A549 (cell line): ENCODE measurements at regions not wholly inside any gene's neighbourhood (a gene's known extent, or its start where the extent isn't known, plus 50 kb on each side); places are given as distances from the start of the nearest gene placed in this dataset.

Experiments
- CHD2 ChIP-seq: fragments of 150-350 bp; IDR thresholded peaks from 2 replicates; pipeline ENCODE4 v1.6.1; 2014; ENCODE audit warnings: low read length; ENCODE audit not compliant: partially characterized antibody
- CTCF ChIP-seq: fragments of >200 bp; sonication (Bioruptor Twin); formaldehyde crosslinking; IDR thresholded peaks from 3 replicates; pipeline ENCODE4 v1.5.1; 2016
- EP300 ChIP-seq, 2 experiments: fragments of >200 bp; sonication (Bioruptor Twin); formaldehyde crosslinking; IDR thresholded peaks; 2 replicates in 1 of 2; 3 replicates in 1 of 2; pipeline ENCODE4 v1.6.1; 2016 to 2017
- FOSL2 ChIP-seq, 2 experiments: fragments of 450-650 bp in 1 of 2; fragments of >200 bp in 1 of 2; sonication (Bioruptor Twin) in 1 of 2; formaldehyde crosslinking; IDR thresholded peaks; 2 replicates each; pipeline versions ENCODE4 v1.5.0 to v1.6.1; 2016 to 2020; ENCODE audit warnings: mild to moderate bottlenecking in 1 of 2, moderate library complexity in 1 of 2
- GATA3 ChIP-seq: IDR thresholded peaks from 2 replicates; pipeline ENCODE4 v1.6.1; 2012; ENCODE audit warnings: borderline replicate concordance
- SMC3 ChIP-seq: fragments of >200 bp; sonication (Bioruptor Twin); formaldehyde crosslinking; IDR thresholded peaks from 3 replicates; pipeline ENCODE4 v1.6.1; 2018; ENCODE audit warnings: inconsistent platforms
- SREBF2 ChIP-seq: fragments of 450-650 bp; IDR thresholded peaks from 2 replicates; pipeline ENCODE4 v1.6.1; 2014; ENCODE audit warnings: mild to moderate bottlenecking, moderate library complexity

DNA sequence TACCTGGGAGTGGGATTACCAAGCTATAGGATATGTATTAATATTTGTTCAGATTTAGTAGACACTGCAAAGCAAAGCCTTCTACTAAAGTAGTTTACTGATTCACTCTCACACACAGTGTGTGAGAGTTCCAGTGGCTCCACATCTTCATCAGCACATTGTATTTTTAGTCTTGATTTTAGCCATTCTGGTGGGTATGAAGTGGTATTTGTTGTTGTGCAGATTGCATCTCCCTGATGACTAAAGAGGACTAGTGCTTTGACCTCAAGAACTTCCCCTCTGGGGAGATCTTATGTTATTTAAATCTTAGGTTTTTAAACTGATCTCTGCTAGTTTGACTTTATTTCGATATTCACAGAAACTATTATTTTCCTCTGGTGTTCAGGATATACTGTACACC is 479.7 kb upstream of the RGS6 start:
- TF ChIP-seq EP300 (IDR thresholded peaks at IDR 0.05), result no peak
- TF ChIP-seq FOSL2 (IDR thresholded peaks at IDR 0.05), result no peak
- no peak for TF ChIP-seq FOSL2 (CRISPR knock-in tag; IDR thresholded peaks at IDR 0.05)
- no peak for TF ChIP-seq CTCF
- TF ChIP-seq CHD2, result no peak
- no peak for TF ChIP-seq GATA3
- TF ChIP-seq SMC3, result no peak
- no peak for TF ChIP-seq SREBF2
